ENCODE measurements at regions not wholly inside any gene's neighbourhood (a gene's known extent, or its start where the extent isn't known, plus 50 kb on each side); places are given as distances from the start of the nearest gene placed in this dataset.
"Not testable (repeated sequence)": the region's sequence is repeated elsewhere in the genome, so short reads cannot be mapped to it uniquely, and the experiment has no call there.

- POLR2A ChIA-PET: no interaction called here
Measured at GRCh38 chr6:167471548-167471930, 146.7 kb downstream of the TTLL2 start.

GRCh38 chr6:167472148-167472547, 147.3 kb downstream of the TTLL2 start:
- H3K4me3 Mint-ChIP-seq: no peak overlapping the region
- H3K36me3 Mint-ChIP-seq: no peaks in the 10 kb centered on the region
- ATAC-seq: no peak

More at GRCh38 chr6:167471548-167471930, 146.7 kb downstream of the TTLL2 start:
- Mint-ChIP-seq H3K9me3 (no peaks in the 10 kb centered on the region), H3K27ac (no peak overlapping the region), H3K27me3 (peaks cover 0 to 13% (median 0%) of the 10 kb centered on the region in 5 donors), H3K4me1 (peaks cover 0 to 4% (median 0%) of the 10 kb centered on the region in 4 donors), H3K4me3 (no peak overlapping the region), H3K36me3 (no peaks in the 10 kb centered on the region)
- DNase-seq: no peak
- no peak for ATAC-seq

GRCh38 chr6:167472880-167473279, 148.0 kb downstream of the TTLL2 start:
- no peak overlapping the region for H3K4me3 Mint-ChIP-seq
- H3K27ac Mint-ChIP-seq: no peak overlapping the region
- peaks cover 0 to 13% (median 0%) of the 10 kb centered on the region in 5 donors for H3K27me3 Mint-ChIP-seq
- no peaks in the 10 kb centered on the region for H3K36me3 Mint-ChIP-seq
- POLR2A ChIA-PET: no interaction called here
- no peak for ATAC-seq
- no peak for DNase-seq
- peaks cover 0 to 4% (median 0%) of the 10 kb centered on the region in 4 donors for H3K4me1 Mint-ChIP-seq
- H3K9me3 Mint-ChIP-seq: no peaks in the 10 kb centered on the region

More at GRCh38 chr6:167472148-167472547, 147.3 kb downstream of the TTLL2 start:
- peaks cover 0 to 4% (median 0%) of the 10 kb centered on the region in 4 donors for H3K4me1 Mint-ChIP-seq
- POLR2A ChIA-PET: no interaction called here
- H3K27me3 Mint-ChIP-seq: peaks cover 0 to 13% (median 0%) of the 10 kb centered on the region in 5 donors
- no peaks in the 10 kb centered on the region for H3K9me3 Mint-ChIP-seq
- DNase-seq: no peak
- H3K27ac Mint-ChIP-seq: no peak overlapping the region

- H3K4me3 Mint-ChIP-seq: no peak overlapping the region
- H3K27me3 Mint-ChIP-seq: peaks cover 0 to 20% (median 5%) of the 10 kb centered on the region in 5 donors
- no peaks in the 10 kb centered on the region for H3K36me3 Mint-ChIP-seq
- POLR2A ChIA-PET: no interaction called here
- H3K27ac Mint-ChIP-seq: no peak overlapping the region
- DNase-seq: no peak
- no peak for ATAC-seq
- H3K9me3 Mint-ChIP-seq: no peaks in the 10 kb centered on the region
- peaks cover 0 to 1% (median 0%) of the 10 kb centered on the region in 4 donors for H3K4me1 Mint-ChIP-seq
Measured at GRCh38 chr6:167474171-167474570, 149.3 kb downstream of the TTLL2 start.

GRCh38 chr6:167474725-167475124, 149.8 kb downstream of the TTLL2 start:
- POLR2A ChIA-PET: no interaction called here
- DNase-seq: no peak
- H3K27ac Mint-ChIP-seq: no peak overlapping the region
- H3K4me3 Mint-ChIP-seq: no peak overlapping the region
- H3K36me3 Mint-ChIP-seq: no peaks in the 10 kb centered on the region
- no peak for ATAC-seq
- H3K27me3 Mint-ChIP-seq: peaks cover 2 to 21% (median 5%) of the 10 kb centered on the region in 5 donors
- no peaks in the 10 kb centered on the region for H3K9me3 Mint-ChIP-seq
- no peaks in the 10 kb centered on the region for H3K4me1 Mint-ChIP-seq

GRCh38 chr6:167475947-167476346, 151.1 kb downstream of the TTLL2 start:
- H3K27me3 Mint-ChIP-seq: peaks cover 5 to 28% (median 6%) of the 10 kb centered on the region in 5 donors
- H3K9me3 Mint-ChIP-seq: no peaks in the 10 kb centered on the region
- H3K27ac Mint-ChIP-seq: no peak overlapping the region
- H3K36me3 Mint-ChIP-seq: no peaks in the 10 kb centered on the region
- H3K4me3 Mint-ChIP-seq: no peak overlapping the region
- no peak for ATAC-seq
- DNase-seq: no peak
- H3K4me1 Mint-ChIP-seq: peaks cover 0 to 5% (median 0%) of the 10 kb centered on the region in 4 donors
- POLR2A ChIA-PET: no interaction called here

- POLR2A ChIA-PET: no interaction called here
- no peak overlapping the region for H3K4me3 Mint-ChIP-seq
- H3K4me1 Mint-ChIP-seq: peaks cover 0 to 5% (median 0%) of the 10 kb centered on the region in 4 donors
- H3K27me3 Mint-ChIP-seq: peaks cover 5 to 22% (median 12%) of the 10 kb centered on the region in 5 donors
- H3K9me3 Mint-ChIP-seq: no peaks in the 10 kb centered on the region
- H3K27ac Mint-ChIP-seq: no peak overlapping the region
- DNase-seq: no peak
- no peaks in the 10 kb centered on the region for H3K36me3 Mint-ChIP-seq
- no peak for ATAC-seq
Measured at GRCh38 chr6:167476844-167477595, 152.1 kb downstream of the TTLL2 start.

GRCh38 chr6:167477688-167478087, 152.8 kb downstream of the TTLL2 start:
- Mint-ChIP-seq H3K9me3 (no peaks in the 10 kb centered on the region), H3K27ac (no peak overlapping the region), H3K4me3 (no peak overlapping the region), H3K27me3 (peaks cover 7 to 26% (median 12%) of the 10 kb centered on the region in 5 donors), H3K36me3 (no peaks in the 10 kb centered on the region), H3K4me1 (peaks cover 0 to 5% (median 0%) of the 10 kb centered on the region in 4 donors)
- ATAC-seq (no peak), DNase-seq (no peak)
- POLR2A ChIA-PET: no interaction called here

GRCh38 chr6:167479301-167479700, 154.4 kb downstream of the TTLL2 start:
- Mint-ChIP-seq H3K27me3 (peaks cover 8 to 30% (median 12%) of the 10 kb centered on the region in 5 donors), H3K4me3 (no peak overlapping the region), H3K27ac (no peak overlapping the region), H3K36me3 (no peaks in the 10 kb centered on the region), H3K4me1 (peaks cover 0 to 5% (median 0%) of the 10 kb centered on the region in 4 donors), H3K9me3 (no peaks in the 10 kb centered on the region)
- DNase-seq (no peak), ATAC-seq (no peak)
- POLR2A ChIA-PET: no interaction called here

- ATAC-seq (no peak), DNase-seq (no peak)
- peaks cover 0 to 5% (median 0%) of the 10 kb centered on the region in 4 donors for H3K4me1 Mint-ChIP-seq
- H3K36me3 Mint-ChIP-seq: no peaks in the 10 kb centered on the region
- POLR2A ChIA-PET: no interaction called here
- no peak overlapping the region for H3K4me3 Mint-ChIP-seq
- H3K27me3 Mint-ChIP-seq: peaks cover 8 to 32% (median 12%) of the 10 kb centered on the region in 5 donors
- no peak overlapping the region for H3K27ac Mint-ChIP-seq
- no peaks in the 10 kb centered on the region for H3K9me3 Mint-ChIP-seq
Measured at GRCh38 chr6:167479901-167480648, 155.2 kb downstream of the TTLL2 start.

GRCh38 chr6:167481307-167481926, 156.5 kb downstream of the TTLL2 start:
- peaks cover 6 to 43% (median 12%) of the 10 kb centered on the region in 5 donors for H3K27me3 Mint-ChIP-seq
- H3K36me3 Mint-ChIP-seq: no peaks in the 10 kb centered on the region
- POLR2A ChIA-PET: no interaction called here
- H3K4me1 Mint-ChIP-seq: peaks cover 0 to 5% (median 0%) of the 10 kb centered on the region in 4 donors
- DNase-seq (no peak), ATAC-seq (no peak)
- no peak overlapping the region for H3K4me3 Mint-ChIP-seq
- H3K27ac Mint-ChIP-seq: no peak overlapping the region
- no peaks in the 10 kb centered on the region for H3K9me3 Mint-ChIP-seq

GRCh38 chr6:167482801-167483200, 157.9 kb downstream of the TTLL2 start:
- H3K4me3 Mint-ChIP-seq, DNase-seq, H3K36me3 Mint-ChIP-seq, H3K4me1 Mint-ChIP-seq, ATAC-seq, POLR2A ChIA-PET, H3K9me3 Mint-ChIP-seq, H3K27ac Mint-ChIP-seq: not testable (repeated sequence)
- H3K27me3 Mint-ChIP-seq: peaks cover 6 to 57% (median 18%) of the 10 kb centered on the region in 5 donors

All from naive thymus-derived CD8-positive, alpha-beta T cell (primary cell).